ENCODE measurements at regions not wholly inside any gene's neighbourhood (a gene's known extent, or its start where the extent isn't known, plus 50 kb on each side); places are given as distances from the start of the nearest gene placed in this dataset.

DNA sequence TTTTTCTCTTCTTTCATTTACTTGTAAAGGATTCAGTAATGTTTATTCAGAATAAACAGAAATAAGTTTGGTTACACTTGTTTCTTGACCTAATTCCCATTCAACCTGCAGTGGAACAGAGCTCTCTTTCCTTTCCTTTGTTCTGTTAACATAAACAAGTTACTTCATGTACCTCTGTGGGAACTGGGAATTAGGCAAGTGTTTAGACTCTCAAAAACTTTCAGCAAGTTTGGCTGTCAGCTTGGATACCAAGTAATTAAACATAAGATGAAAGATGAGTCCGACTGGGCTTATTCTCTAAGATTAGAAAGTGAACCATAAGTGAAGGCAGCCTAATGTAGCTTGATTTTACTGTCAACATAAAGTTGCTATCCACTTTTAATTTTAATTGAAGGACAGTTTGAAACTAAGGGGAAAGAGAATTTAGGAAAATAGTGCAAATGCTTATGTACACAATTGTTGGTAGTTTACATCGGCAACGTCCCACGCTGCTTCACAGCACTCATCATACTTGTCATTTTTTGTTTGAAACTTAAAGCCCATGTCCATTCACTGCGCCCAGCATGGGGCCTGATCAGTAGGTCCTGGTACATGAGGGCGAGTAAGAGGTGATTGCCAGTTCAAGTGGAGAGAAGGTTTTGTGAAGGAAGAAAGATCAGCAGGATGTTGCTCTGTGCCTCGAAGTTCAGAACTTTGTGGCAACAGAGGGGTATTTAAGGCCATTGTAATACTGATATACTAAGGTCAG, 113.0 kb downstream of the PLEKHG1 start:
- TF ChIP-seq, protein P1, sequence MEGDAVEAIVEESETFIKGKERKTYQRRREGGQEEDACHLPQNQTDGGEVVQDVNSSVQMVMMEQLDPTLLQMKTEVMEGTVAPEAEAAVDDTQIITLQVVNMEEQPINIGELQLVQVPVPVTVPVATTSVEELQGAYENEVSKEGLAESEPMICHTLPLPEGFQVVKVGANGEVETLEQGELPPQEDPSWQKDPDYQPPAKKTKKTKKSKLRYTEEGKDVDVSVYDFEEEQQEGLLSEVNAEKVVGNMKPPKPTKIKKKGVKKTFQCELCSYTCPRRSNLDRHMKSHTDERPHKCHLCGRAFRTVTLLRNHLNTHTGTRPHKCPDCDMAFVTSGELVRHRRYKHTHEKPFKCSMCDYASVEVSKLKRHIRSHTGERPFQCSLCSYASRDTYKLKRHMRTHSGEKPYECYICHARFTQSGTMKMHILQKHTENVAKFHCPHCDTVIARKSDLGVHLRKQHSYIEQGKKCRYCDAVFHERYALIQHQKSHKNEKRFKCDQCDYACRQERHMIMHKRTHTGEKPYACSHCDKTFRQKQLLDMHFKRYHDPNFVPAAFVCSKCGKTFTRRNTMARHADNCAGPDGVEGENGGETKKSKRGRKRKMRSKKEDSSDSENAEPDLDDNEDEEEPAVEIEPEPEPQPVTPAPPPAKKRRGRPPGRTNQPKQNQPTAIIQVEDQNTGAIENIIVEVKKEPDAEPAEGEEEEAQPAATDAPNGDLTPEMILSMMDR (IDR thresholded peaks at IDR 0.05), result no peak
- peak in 1 of 2 donors; percentile 55 for TF ChIP-seq POLR2AphosphoS5 (IDR thresholded peaks at IDR 0.05; ENCODE audit: insufficient read depth in 1 of 2, low read depth in 1 of 2)
- TF ChIP-seq POLR2A (IDR thresholded peaks at IDR 0.05), result no peak

All from vagina (tissue), 2 donors.